Hepatocyte (in vitro differentiated cells): ENCODE measurements at regions not wholly inside any gene's neighbourhood (a gene's known extent, or its start where the extent isn't known, plus 50 kb on each side); places are given as distances from the start of the nearest gene placed in this dataset.

Source experiments
- EZH2 ChIP-seq: fragments of 200-600 bp; sonication (generic); IDR thresholded peaks from 2 replicates; pipeline ENCODE4 v1.6.1; 2016; ENCODE audit warnings: antibody characterized with exemption, mild to moderate bottlenecking, borderline replicate concordance
- EZH2phosphoT487 ChIP-seq: fragments of 200-600 bp; sonication (generic); IDR thresholded peaks from one replicate; pipeline ENCODE4 v1.6.1; 2018; ENCODE audit warnings: antibody characterized with exemption, mild to moderate bottlenecking, low read depth, moderate library complexity; ENCODE audit not compliant: unreplicated experiment, severe bottlenecking
- TF ChIP-seq, protein P1 (sequence below): fragments of 200-600 bp; sonication (generic); IDR thresholded peaks from 2 replicates; pipeline ENCODE4 v1.5.1; 2016; ENCODE audit warnings: antibody characterized with exemption, mild to moderate bottlenecking; ENCODE audit not compliant: poor library complexity

DNA sequence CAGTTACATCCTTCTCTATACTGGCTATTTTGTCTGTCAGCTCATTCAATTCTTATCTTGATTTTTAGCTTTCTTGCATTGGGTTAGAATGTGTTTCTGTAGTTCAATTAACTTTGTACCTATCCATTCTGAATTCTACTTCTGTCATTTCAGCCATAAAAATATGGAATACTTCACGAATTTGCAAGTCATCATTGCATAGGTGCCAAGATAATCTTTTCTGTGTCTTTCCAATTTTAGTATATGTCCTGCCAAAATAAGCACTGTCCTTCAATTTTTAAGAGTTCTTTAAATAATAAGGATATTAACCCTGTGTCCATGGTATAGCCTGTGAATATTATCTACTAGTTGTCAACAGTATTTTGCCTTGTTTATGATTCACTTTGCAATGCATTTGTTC, 665.7 kb upstream of the MDGA2 start:
- TF ChIP-seq, protein P1, sequence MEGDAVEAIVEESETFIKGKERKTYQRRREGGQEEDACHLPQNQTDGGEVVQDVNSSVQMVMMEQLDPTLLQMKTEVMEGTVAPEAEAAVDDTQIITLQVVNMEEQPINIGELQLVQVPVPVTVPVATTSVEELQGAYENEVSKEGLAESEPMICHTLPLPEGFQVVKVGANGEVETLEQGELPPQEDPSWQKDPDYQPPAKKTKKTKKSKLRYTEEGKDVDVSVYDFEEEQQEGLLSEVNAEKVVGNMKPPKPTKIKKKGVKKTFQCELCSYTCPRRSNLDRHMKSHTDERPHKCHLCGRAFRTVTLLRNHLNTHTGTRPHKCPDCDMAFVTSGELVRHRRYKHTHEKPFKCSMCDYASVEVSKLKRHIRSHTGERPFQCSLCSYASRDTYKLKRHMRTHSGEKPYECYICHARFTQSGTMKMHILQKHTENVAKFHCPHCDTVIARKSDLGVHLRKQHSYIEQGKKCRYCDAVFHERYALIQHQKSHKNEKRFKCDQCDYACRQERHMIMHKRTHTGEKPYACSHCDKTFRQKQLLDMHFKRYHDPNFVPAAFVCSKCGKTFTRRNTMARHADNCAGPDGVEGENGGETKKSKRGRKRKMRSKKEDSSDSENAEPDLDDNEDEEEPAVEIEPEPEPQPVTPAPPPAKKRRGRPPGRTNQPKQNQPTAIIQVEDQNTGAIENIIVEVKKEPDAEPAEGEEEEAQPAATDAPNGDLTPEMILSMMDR: no peak
- TF ChIP-seq EZH2phosphoT487: no peak
- TF ChIP-seq EZH2: no peak
